Mesenchymal stem cell (in vitro differentiated cells and primary cell): ENCODE measurements at regions not wholly inside any gene's neighbourhood (a gene's known extent, or its start where the extent isn't known, plus 50 kb on each side); places are given as distances from the start of the nearest gene placed in this dataset.

Experiments used
- DNase-seq: peaks from one replicate; pipeline ENCODE4 v3.0.0-alpha.2; 2013
- H2AFZ ChIP-seq: one replicate; pipeline ENCODE4 v1.6.1; 2013; ENCODE audit warnings: low read depth, mild to moderate bottlenecking, control low read depth, inconsistent platforms, low read length, moderate library complexity
- H2AK5ac ChIP-seq: 2 replicates; pipeline ENCODE4 v1.6.1; 2013; ENCODE audit warnings: low read length, moderate library complexity, mild to moderate bottlenecking, inconsistent platforms; ENCODE audit not compliant: severe bottlenecking
- H2BK120ac ChIP-seq: one replicate; pipeline ENCODE4 v1.6.1; 2013; ENCODE audit warnings: low read depth, mild to moderate bottlenecking, inconsistent platforms, low read length, moderate library complexity
- H2BK12ac ChIP-seq, 2 experiments: one replicate each; pipeline ENCODE4 v1.6.1; 2013; ENCODE audit warnings: inconsistent platforms in 2 of 2, low read length in 2 of 2, mild to moderate bottlenecking in 2 of 2, moderate library complexity in 2 of 2, control low read depth in 1 of 2
- H2BK15ac ChIP-seq: one replicate; pipeline ENCODE4 v1.6.1; 2013; ENCODE audit warnings: mild to moderate bottlenecking, low read depth, inconsistent platforms; ENCODE audit not compliant: poor library complexity, severe bottlenecking
- H2BK5ac ChIP-seq: 2 replicates; pipeline ENCODE4 v1.6.1; 2013; ENCODE audit warnings: low read depth, mild to moderate bottlenecking, low read length, control low read depth, inconsistent platforms; ENCODE audit not compliant: poor library complexity, severe bottlenecking
- H3K14ac ChIP-seq, 2 experiments: one replicate each; pipeline ENCODE4 v1.6.1; 2013; ENCODE audit warnings: inconsistent platforms in 2 of 2, low read length in 2 of 2, control low read depth in 1 of 2, mild to moderate bottlenecking in 1 of 2, moderate library complexity in 1 of 2
- H3K18ac ChIP-seq, 2 experiments: one replicate each; pipeline ENCODE4 v1.6.1; 2013; ENCODE audit warnings: inconsistent platforms in 2 of 2, low read length in 2 of 2, control low read depth in 1 of 2, low read depth in 1 of 2, mild to moderate bottlenecking in 1 of 2
- H3K23ac ChIP-seq, 2 experiments: one replicate each; pipeline ENCODE4 v1.6.1; 2013; ENCODE audit warnings: inconsistent platforms in 2 of 2, low read length in 2 of 2, mild to moderate bottlenecking in 2 of 2, moderate library complexity in 2 of 2, control low read depth in 1 of 2
- H3K27ac ChIP-seq: 2 replicates; pipeline ENCODE4 v1.5.1; 2013; ENCODE audit warnings: mild to moderate bottlenecking, moderate library complexity, low read length, control low read depth, inconsistent platforms; ENCODE audit not compliant: poor library complexity, severe bottlenecking
- H3K27me3 ChIP-seq, 2 experiments: 2 replicates each; pipeline versions ENCODE4 v1.6.1 to v1.7.0; 2013; ENCODE audit warnings: low read length in 2 of 2, mild to moderate bottlenecking in 2 of 2, moderate library complexity in 2 of 2, control low read depth in 1 of 2, inconsistent platforms in 1 of 2; ENCODE audit not compliant: control insufficient read depth in 1 of 2, insufficient read depth in 1 of 2
- H3K36me3 ChIP-seq, 2 experiments: 2 replicates each; pipeline versions ENCODE4 v1.6.1 to v1.7.0; 2013; ENCODE audit warnings: low read length in 2 of 2, control low read depth in 1 of 2, inconsistent platforms in 1 of 2, low read depth in 1 of 2, mild to moderate bottlenecking in 1 of 2; ENCODE audit not compliant: insufficient read depth in 2 of 2, control insufficient read depth in 1 of 2
- H3K4ac ChIP-seq, 2 experiments: one replicate each; pipeline ENCODE4 v1.6.1; 2013; ENCODE audit warnings: inconsistent platforms in 2 of 2, low read length in 2 of 2, mild to moderate bottlenecking in 2 of 2, moderate library complexity in 2 of 2, control low read depth in 1 of 2, low read depth in 1 of 2
- H3K4me1 ChIP-seq: 2 replicates; pipeline ENCODE4 v1.6.1; 2013; ENCODE audit warnings: low read depth, low read length, control low read depth; ENCODE audit not compliant: control insufficient read depth, insufficient read depth
- H3K4me2 ChIP-seq: 2 replicates; pipeline ENCODE4 v1.6.1; 2013; ENCODE audit warnings: low read length, mild to moderate bottlenecking, inconsistent platforms; ENCODE audit not compliant: poor library complexity, severe bottlenecking
- H3K4me3 ChIP-seq, 2 experiments: 2 replicates each; pipeline versions ENCODE4 v1.5.1 to v1.7.0; 2013; ENCODE audit warnings: low read length in 2 of 2, mild to moderate bottlenecking in 2 of 2, control low read depth in 1 of 2, low read depth in 1 of 2; ENCODE audit not compliant: insufficient read depth in 1 of 2
- H3K79me1 ChIP-seq: replicated peaks from 2 replicates; pipeline ENCODE4 v1.6.1; 2013; ENCODE audit warnings: mild to moderate bottlenecking, control low read depth, low read length, inconsistent platforms; ENCODE audit not compliant: poor library complexity, severe bottlenecking
- H3K9ac ChIP-seq: 2 replicates; pipeline ENCODE4 v1.7.0; 2013; ENCODE audit warnings: mild to moderate bottlenecking, low read length, moderate library complexity
- H3K9me3 ChIP-seq: 2 replicates; pipeline ENCODE4 v1.7.0; 2013; ENCODE audit warnings: mild to moderate bottlenecking, low read length; ENCODE audit not compliant: control insufficient read depth
- H4K8ac ChIP-seq: one replicate; pipeline ENCODE4 v1.6.1; 2013; ENCODE audit warnings: inconsistent platforms, mild to moderate bottlenecking, low read length, moderate library complexity
- H4K91ac ChIP-seq: one replicate; pipeline ENCODE4 v1.6.1; 2013; ENCODE audit warnings: mild to moderate bottlenecking, low read length, inconsistent platforms
- WGBS: methylation state at CpG from one replicate; pipeline ENCODE4 v1.1.7; 2013; ENCODE audit warnings: mixed read lengths; 5-methylcytosine and 5-hydroxymethylcytosine counted together

- Histone ChIP-seq H3K27me3 (no peaks in the 10 kb centered on the region), H4K91ac (no peak overlapping the region), H3K9ac (no peak overlapping the region), H3K36me3 (no peaks in the 10 kb centered on the region), H3K4me3 (no peak overlapping the region), H2BK12ac (no peak overlapping the region), H3K4me2 (no peak overlapping the region), H3K4me1 (no peaks in the 10 kb centered on the region), H3K14ac (no peak overlapping the region), H3K18ac (no peak overlapping the region), H2AFZ (no peak overlapping the region), H2BK5ac (no peak overlapping the region), H3K23ac (no peak overlapping the region), H2AK5ac (no peak overlapping the region), H3K79me1 (no peaks in the 10 kb centered on the region), H2BK120ac (no peak overlapping the region), H2BK15ac (no peak overlapping the region), H4K8ac (no peak overlapping the region), H3K4ac (no peak overlapping the region), H3K9me3 (no peaks in the 10 kb centered on the region), H3K27ac (no peak overlapping the region)
- DNase-seq = no peak
- WGBS = 67% methylated on average over 1 of the region's 1 CpG
These were observed 167.1 kb upstream of the OLFM3 start for GRCh38 chr1:102163799-102164198.

GRCh38 chr1:102151242-102151641 is 154.5 kb upstream of the OLFM3 start:
- no peak overlapping the region for H3K14ac ChIP-seq
- H3K23ac ChIP-seq = no peak overlapping the region
- no peak overlapping the region for H3K27ac ChIP-seq
- no peaks in the 10 kb centered on the region for H3K36me3 ChIP-seq
- no peak overlapping the region for H3K4ac ChIP-seq
- no peak overlapping the region for H4K8ac ChIP-seq
- H2BK15ac ChIP-seq = no peak overlapping the region
- H2BK5ac ChIP-seq = no peak overlapping the region
- H3K9ac ChIP-seq = no peak overlapping the region
- no peaks in the 10 kb centered on the region for H3K9me3 ChIP-seq
- H4K91ac ChIP-seq = no peak overlapping the region
- no peak overlapping the region for H2AK5ac ChIP-seq
- H2BK12ac ChIP-seq = no peak overlapping the region
- H3K4me2 ChIP-seq = no peak overlapping the region
- no peak overlapping the region for H2BK120ac ChIP-seq
- H3K4me1 ChIP-seq = no peaks in the 10 kb centered on the region
- WGBS = 79% methylated on average over 3 of the region's 3 CpGs
- H3K27me3 ChIP-seq = no peaks in the 10 kb centered on the region
- H2AFZ ChIP-seq = no peak overlapping the region
- no peak overlapping the region for H3K18ac ChIP-seq
- DNase-seq = no peak
- no peak overlapping the region for H3K4me3 ChIP-seq
- H3K79me1 ChIP-seq = no peaks in the 10 kb centered on the region

GRCh38 chr1:102120910-102121309 is 124.2 kb upstream of the OLFM3 start:
- no peak overlapping the region for H4K8ac ChIP-seq
- WGBS = 71% methylated on average over 4 of the region's 4 CpGs
- no peak overlapping the region for H3K4me3 ChIP-seq
- H3K23ac ChIP-seq = no peak overlapping the region
- H3K9me3 ChIP-seq = peaks cover 3% of the 10 kb centered on the region
- H2BK15ac ChIP-seq = no peak overlapping the region
- no peak overlapping the region for H4K91ac ChIP-seq
- no peaks in the 10 kb centered on the region for H3K27me3 ChIP-seq
- no peak overlapping the region for H3K27ac ChIP-seq
- H2AK5ac ChIP-seq = no peak overlapping the region
- H3K4me1 ChIP-seq = no peaks in the 10 kb centered on the region
- H3K9ac ChIP-seq = no peak overlapping the region
- no peak overlapping the region for H3K18ac ChIP-seq
- H3K79me1 ChIP-seq = no peaks in the 10 kb centered on the region
- H3K36me3 ChIP-seq = no peaks in the 10 kb centered on the region
- H2BK5ac ChIP-seq = no peak overlapping the region
- no peak overlapping the region for H2BK120ac ChIP-seq
- H2AFZ ChIP-seq = no peak overlapping the region
- no peak overlapping the region for H3K14ac ChIP-seq
- no peak overlapping the region for H3K4ac ChIP-seq
- DNase-seq = no peak
- no peak overlapping the region for H3K4me2 ChIP-seq
- no peak overlapping the region for H2BK12ac ChIP-seq

GRCh38 chr1:102118150-102118549 is 121.4 kb upstream of the OLFM3 start:
- H3K4me1 ChIP-seq = no peaks in the 10 kb centered on the region
- no peak overlapping the region for H3K4me2 ChIP-seq
- no peak overlapping the region for H4K8ac ChIP-seq
- no peak for DNase-seq
- H3K9ac ChIP-seq = no peak overlapping the region
- H3K27me3 ChIP-seq = no peaks in the 10 kb centered on the region
- H3K79me1 ChIP-seq = no peaks in the 10 kb centered on the region
- WGBS = 67% methylated on average over 3 of the region's 3 CpGs
- peaks cover 3% of the 10 kb centered on the region for H3K9me3 ChIP-seq
- H2AFZ ChIP-seq = no peak overlapping the region
- H3K27ac ChIP-seq = no peak overlapping the region
- no peak overlapping the region for H3K14ac ChIP-seq
- no peak overlapping the region for H4K91ac ChIP-seq
- H2BK12ac ChIP-seq = no peak overlapping the region
- H3K4ac ChIP-seq = no peak overlapping the region
- no peak overlapping the region for H2BK15ac ChIP-seq
- no peak overlapping the region for H2BK5ac ChIP-seq
- no peak overlapping the region for H3K4me3 ChIP-seq
- H2BK120ac ChIP-seq = no peak overlapping the region
- H3K36me3 ChIP-seq = no peaks in the 10 kb centered on the region
- no peak overlapping the region for H3K23ac ChIP-seq
- no peak overlapping the region for H2AK5ac ChIP-seq
- no peak overlapping the region for H3K18ac ChIP-seq
